Smooth muscle cell (in vitro differentiated cells): ENCODE measurements at regions not wholly inside any gene's neighbourhood (a gene's known extent, or its start where the extent isn't known, plus 50 kb on each side); places are given as distances from the start of the nearest gene placed in this dataset.
"Not testable (repeated sequence)": the region's sequence is repeated elsewhere in the genome, so short reads cannot be mapped to it uniquely, and the experiment has no call there.

Experiments used
- DNase-seq: peaks from one replicate; lab custom pipeline; 2025; ENCODE audit not compliant: unreplicated experiment; lab: John Stamatoyannopoulos, UW
- H2AFZ ChIP-seq: fragments of 200-600 bp; sonication (generic); 2 replicates; pipeline ENCODE4 v1.6.0; 2016; ENCODE audit warnings: antibody characterized with exemption, low read depth, mild to moderate bottlenecking
- H3F3A ChIP-seq: fragments of 200-600 bp; sonication (generic); 2 replicates; pipeline ENCODE4 v1.6.0; 2017; ENCODE audit warnings: antibody characterized with exemption, low read depth
- H3K27ac ChIP-seq: fragments of 200-600 bp; sonication (generic); 2 replicates; pipeline ENCODE4 v1.5.1; 2016; ENCODE audit warnings: low read depth, mild to moderate bottlenecking
- H3K27me3 ChIP-seq: fragments of 200-600 bp; sonication (generic); 2 replicates; pipeline ENCODE4 v1.6.1; 2016; ENCODE audit warnings: low read depth, mild to moderate bottlenecking
- H3K36me3 ChIP-seq: fragments of 200-600 bp; sonication (generic); 2 replicates; pipeline ENCODE4 v1.5.1; 2016; ENCODE audit warnings: low read depth
- H3K4me1 ChIP-seq: fragments of 200-600 bp; sonication (generic); 2 replicates; pipeline ENCODE4 v1.5.1; 2016; ENCODE audit warnings: low read depth
- H3K4me2 ChIP-seq: fragments of 200-600 bp; sonication (generic); 2 replicates; pipeline ENCODE4 v1.6.0; 2016; ENCODE audit warnings: mild to moderate bottlenecking
- H3K4me3 ChIP-seq: fragments of 200-600 bp; sonication (generic); 2 replicates; pipeline ENCODE4 v1.5.1; 2016; ENCODE audit warnings: mild to moderate bottlenecking
- H3K79me2 ChIP-seq: fragments of 200-600 bp; sonication (generic); 2 replicates; pipeline ENCODE4 v1.6.0; 2016; ENCODE audit warnings: low read depth, mild to moderate bottlenecking
- H3K9ac ChIP-seq: fragments of 200-600 bp; sonication (generic); 2 replicates; pipeline ENCODE4 v1.6.0; 2016; ENCODE audit warnings: low read depth
- H3K9me3 ChIP-seq: fragments of 200-600 bp; sonication (generic); replicated peaks from 2 replicates; pipeline ENCODE4 v1.5.1; 2016; ENCODE audit warnings: low read depth
- H4K20me1 ChIP-seq: fragments of 200-600 bp; sonication (generic); 2 replicates; pipeline ENCODE4 v1.6.0; 2016; ENCODE audit warnings: low read depth
- WGBS: methylation state at CpG from one replicate; pipeline ENCODE4 v1.1.7; 2016; ENCODE audit warnings: low lambda C conversion rate; 5-methylcytosine and 5-hydroxymethylcytosine counted together
- TF ChIP-seq, protein P1 (sequence below): fragments of 200-600 bp; sonication (generic); IDR thresholded peaks from 2 replicates; pipeline ENCODE4 v1.5.1; 2017; ENCODE audit warnings: borderline replicate concordance, mild to moderate bottlenecking, antibody characterized with exemption; ENCODE audit not compliant: insufficient read depth, poor library complexity, severe bottlenecking

DNA sequence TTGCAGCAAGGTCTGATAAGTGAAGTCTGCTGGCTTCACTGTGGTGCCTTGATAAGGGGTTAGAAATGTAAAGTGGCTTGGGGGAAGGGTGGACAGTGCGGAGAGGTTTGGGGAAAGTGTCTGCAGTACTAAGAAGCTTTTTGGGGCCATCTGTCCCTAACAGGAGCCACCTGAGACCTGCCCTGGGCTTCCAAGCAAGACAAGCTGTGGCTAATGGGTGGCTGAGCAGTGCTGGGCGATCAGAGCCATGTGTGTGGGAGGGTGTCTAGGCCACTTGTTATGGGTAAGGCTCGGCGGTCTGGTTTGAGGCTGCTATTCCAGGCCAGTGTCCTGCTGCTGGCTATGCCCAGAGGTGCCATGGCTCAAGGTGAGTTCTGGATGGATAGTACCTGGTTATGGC, 185.4 kb upstream of the MTMR8 start:
- WGBS: 50% methylated on average over 4 of the region's 4 CpGs
- Histone ChIP-seq H2AFZ (no peak overlapping the region), H3K36me3 (no peaks in the 10 kb centered on the region), H3K9me3 (peaks cover under 1% of the 10 kb centered on the region), H3K79me2 (no peaks in the 10 kb centered on the region), H3K27me3 (no peaks in the 10 kb centered on the region), H3K4me2 (no peak overlapping the region), H4K20me1 (no peaks in the 10 kb centered on the region), H3K4me1 (no peaks in the 10 kb centered on the region), H3K27ac (no peak overlapping the region), H3F3A (no peaks in the 10 kb centered on the region), H3K4me3 (no peak overlapping the region), H3K9ac (no peak overlapping the region)
- TF ChIP-seq, protein P1, sequence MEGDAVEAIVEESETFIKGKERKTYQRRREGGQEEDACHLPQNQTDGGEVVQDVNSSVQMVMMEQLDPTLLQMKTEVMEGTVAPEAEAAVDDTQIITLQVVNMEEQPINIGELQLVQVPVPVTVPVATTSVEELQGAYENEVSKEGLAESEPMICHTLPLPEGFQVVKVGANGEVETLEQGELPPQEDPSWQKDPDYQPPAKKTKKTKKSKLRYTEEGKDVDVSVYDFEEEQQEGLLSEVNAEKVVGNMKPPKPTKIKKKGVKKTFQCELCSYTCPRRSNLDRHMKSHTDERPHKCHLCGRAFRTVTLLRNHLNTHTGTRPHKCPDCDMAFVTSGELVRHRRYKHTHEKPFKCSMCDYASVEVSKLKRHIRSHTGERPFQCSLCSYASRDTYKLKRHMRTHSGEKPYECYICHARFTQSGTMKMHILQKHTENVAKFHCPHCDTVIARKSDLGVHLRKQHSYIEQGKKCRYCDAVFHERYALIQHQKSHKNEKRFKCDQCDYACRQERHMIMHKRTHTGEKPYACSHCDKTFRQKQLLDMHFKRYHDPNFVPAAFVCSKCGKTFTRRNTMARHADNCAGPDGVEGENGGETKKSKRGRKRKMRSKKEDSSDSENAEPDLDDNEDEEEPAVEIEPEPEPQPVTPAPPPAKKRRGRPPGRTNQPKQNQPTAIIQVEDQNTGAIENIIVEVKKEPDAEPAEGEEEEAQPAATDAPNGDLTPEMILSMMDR: no peak
- DNase-seq: no peak

DNA sequence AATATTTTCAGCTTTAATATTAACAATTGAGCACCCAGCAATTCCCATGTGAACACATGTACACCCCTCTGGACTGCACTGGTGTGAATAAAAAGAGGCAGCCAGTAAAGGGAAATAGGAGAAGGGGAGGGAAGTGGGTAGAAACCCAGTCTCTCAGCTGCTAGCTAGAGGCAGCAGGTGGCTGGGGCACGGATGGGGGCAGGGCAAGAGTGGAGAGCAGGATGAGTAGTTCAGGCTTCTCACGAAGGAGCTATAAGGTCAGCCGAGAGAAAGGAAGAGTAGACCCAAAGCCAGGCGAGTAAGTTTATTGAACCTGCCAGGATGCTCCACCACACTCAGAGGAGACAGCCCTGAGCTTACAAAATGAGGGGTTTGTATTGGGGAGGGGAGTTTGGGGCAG, 184.8 kb upstream of the MTMR8 start:
- no peak overlapping the region for H3K4me2 ChIP-seq
- no peaks in the 10 kb centered on the region for H3K27me3 ChIP-seq
- H3K9me3 ChIP-seq: peaks cover 4% of the 10 kb centered on the region
- H3K4me3 ChIP-seq: no peak overlapping the region
- H3K36me3 ChIP-seq: no peaks in the 10 kb centered on the region
- H3K4me1 ChIP-seq: no peaks in the 10 kb centered on the region
- no peaks in the 10 kb centered on the region for H3K79me2 ChIP-seq
- no peaks in the 10 kb centered on the region for H4K20me1 ChIP-seq
- 39% methylated on average over 4 of the region's 4 CpGs for WGBS
- DNase-seq: no peak
- no peak overlapping the region for H3K27ac ChIP-seq
- TF ChIP-seq, protein P1: no peak
- no peak overlapping the region for H3K9ac ChIP-seq
- no peaks in the 10 kb centered on the region for H3F3A ChIP-seq
- no peak overlapping the region for H2AFZ ChIP-seq

DNA sequence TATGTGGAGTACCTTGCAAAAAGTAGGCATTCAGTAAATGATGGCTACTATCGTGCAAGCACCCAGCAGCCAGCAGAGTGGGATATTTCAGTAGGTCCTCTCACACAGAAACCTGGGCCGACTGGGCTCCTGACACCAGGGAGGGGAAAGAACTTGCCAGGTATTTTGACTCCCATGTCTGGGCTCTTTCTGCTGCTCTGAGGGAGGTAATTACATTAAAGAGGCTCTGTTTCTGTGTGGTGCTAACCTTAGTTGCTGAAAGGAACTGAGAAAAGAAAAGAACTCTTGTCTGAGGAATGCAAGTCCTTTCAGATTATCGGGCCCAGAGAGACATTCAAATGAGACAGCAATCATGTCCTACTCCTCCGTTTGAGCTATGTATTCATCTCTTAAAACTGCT, 175.8 kb upstream of the MTMR8 start:
- Histone ChIP-seq H3K9me3 (peaks cover 4% of the 10 kb centered on the region), H3K27ac (no peak overlapping the region), H3K79me2 (no peaks in the 10 kb centered on the region), H3K4me1 (no peaks in the 10 kb centered on the region), H3K27me3 (no peaks in the 10 kb centered on the region), H3K4me2 (no peak overlapping the region), H2AFZ (no peak overlapping the region), H3F3A (no peaks in the 10 kb centered on the region), H3K36me3 (no peaks in the 10 kb centered on the region), H4K20me1 (no peaks in the 10 kb centered on the region), H3K4me3 (no peak overlapping the region), H3K9ac (no peak overlapping the region)
- WGBS: 50% methylated on average over 4 of the region's 4 CpGs
- TF ChIP-seq, protein P1: no peak
- no peak for DNase-seq

DNA sequence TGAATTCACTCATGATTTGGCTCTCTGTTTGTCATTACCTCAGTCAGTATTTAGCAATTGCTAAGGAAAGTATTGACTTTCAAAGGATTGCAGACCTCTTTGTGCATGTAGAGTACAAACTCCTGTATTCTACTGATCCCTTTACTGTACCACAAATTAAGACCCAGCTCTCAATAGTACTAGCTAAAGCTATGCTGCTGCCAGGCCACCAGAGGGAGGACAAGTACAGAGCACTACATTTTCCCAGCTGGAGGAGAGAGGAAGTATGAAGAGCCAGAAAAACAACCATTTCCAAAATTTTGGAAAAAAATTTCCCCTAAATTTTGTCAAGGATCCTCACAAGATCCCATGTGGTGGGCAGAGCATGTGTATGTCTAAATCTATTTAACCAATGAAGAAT, 175.0 kb upstream of the MTMR8 start:
- H3K4me3 ChIP-seq: no peak overlapping the region
- no peaks in the 10 kb centered on the region for H3K9me3 ChIP-seq
- H4K20me1 ChIP-seq: no peaks in the 10 kb centered on the region
- H3K4me1 ChIP-seq: no peaks in the 10 kb centered on the region
- H3K27ac ChIP-seq: no peak overlapping the region
- no peak for DNase-seq
- TF ChIP-seq, protein P1: peak; percentile 23
- H2AFZ ChIP-seq: no peak overlapping the region
- H3K27me3 ChIP-seq: no peaks in the 10 kb centered on the region
- no peak overlapping the region for H3K4me2 ChIP-seq
- H3K79me2 ChIP-seq: no peaks in the 10 kb centered on the region
- no peak overlapping the region for H3K9ac ChIP-seq
- H3K36me3 ChIP-seq: no peaks in the 10 kb centered on the region
- H3F3A ChIP-seq: no peaks in the 10 kb centered on the region

DNA sequence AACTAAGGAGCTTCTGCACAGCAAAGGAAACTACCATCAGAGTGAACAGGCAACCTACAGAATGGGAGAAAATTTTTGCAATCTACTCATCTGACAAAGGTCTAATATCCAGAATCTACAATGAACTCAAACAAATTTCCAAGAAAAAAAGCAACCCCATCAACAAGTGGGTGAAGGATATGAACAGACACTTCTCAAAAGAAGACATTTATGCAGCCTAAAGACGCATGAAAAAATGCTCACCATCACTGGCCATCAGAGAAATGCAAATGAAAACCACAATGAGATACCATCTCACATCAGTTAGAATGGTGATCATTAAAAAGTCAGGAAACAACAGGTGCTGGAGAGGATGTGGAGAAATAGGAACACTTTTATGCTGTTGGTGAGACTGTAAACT, 170.1 kb upstream of the MTMR8 start:
- H4K20me1 ChIP-seq, H3F3A ChIP-seq, H2AFZ ChIP-seq, H3K4me2 ChIP-seq, H3K27ac ChIP-seq, H3K79me2 ChIP-seq, H3K36me3 ChIP-seq, H3K27me3 ChIP-seq, H3K4me1 ChIP-seq, H3K9me3 ChIP-seq, H3K4me3 ChIP-seq, DNase-seq, H3K9ac ChIP-seq: not testable (repeated sequence)
- 54% methylated on average over 1 of the region's 1 CpG for WGBS

DNA sequence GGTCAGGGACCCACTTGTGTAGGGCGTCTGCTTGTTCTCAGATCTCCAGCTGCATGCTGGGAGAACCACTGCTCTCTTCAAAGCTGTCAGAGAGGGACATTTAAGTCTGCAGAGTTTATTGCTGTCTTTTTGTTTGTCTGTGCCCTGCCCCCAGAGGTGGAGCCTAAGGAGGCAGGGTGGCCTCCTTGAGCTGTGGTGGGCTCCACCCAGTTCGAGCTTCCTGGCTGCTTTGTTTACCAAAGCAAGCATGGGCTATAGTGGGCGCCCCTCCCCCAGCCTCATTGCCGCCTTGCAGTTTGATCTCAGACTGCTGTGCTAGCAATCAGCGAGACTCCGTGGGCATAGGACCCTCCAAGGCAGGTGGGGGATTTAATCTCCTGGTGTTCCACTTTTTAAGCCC, 154.0 kb upstream of the MTMR8 start:
- H3K9me3 ChIP-seq, H3K4me1 ChIP-seq, H3K4me3 ChIP-seq, H3F3A ChIP-seq, H3K27me3 ChIP-seq, H4K20me1 ChIP-seq, H3K9ac ChIP-seq, H3K27ac ChIP-seq, H2AFZ ChIP-seq, DNase-seq, H3K36me3 ChIP-seq, H3K79me2 ChIP-seq, H3K4me2 ChIP-seq: not testable (repeated sequence)
- 45% methylated on average over 6 of the region's 6 CpGs for WGBS
